ENCODE measurements at regions not wholly inside any gene's neighbourhood (a gene's known extent, or its start where the extent isn't known, plus 50 kb on each side); places are given as distances from the start of the nearest gene placed in this dataset.

DNA sequence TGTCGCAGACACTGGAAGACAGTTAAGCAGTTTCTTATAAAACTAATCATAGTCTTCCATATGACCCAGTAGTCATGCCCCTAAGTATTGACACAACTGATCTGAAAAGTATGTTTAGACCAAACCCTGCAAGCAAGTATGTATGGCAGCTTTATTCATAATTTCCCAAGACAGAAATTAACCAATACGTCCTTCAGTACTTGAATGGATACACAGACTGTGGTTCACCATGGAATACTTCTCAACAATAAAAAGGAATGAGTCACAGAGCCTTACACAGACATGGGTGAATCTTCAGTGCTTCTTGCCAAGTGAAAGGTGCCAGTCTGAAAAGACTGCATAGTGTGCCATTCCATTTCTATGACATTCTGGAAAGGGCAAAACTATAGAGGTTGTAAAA, 50.2 kb upstream of the AKR1E2 start:
- DNase-seq = no peak

DNA sequence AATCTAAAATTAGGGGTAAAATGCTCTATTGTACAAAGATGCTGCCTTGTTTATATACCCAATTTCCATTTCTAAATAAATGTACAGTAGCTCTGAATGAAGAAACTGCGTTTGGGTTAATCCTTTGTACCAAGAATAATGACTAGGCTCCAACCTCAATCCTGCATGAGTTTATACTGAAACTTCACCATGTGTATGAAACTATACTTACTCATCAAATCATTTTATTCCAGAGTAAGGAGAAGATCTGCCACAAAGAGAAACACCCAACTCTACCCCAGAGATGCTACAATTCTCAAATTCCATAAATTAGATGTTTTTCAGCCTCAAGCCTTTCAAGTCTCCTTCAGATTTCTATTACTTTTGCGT, 53.8 kb upstream of the AKR1E2 start:
- DNase-seq = no peak

DNA sequence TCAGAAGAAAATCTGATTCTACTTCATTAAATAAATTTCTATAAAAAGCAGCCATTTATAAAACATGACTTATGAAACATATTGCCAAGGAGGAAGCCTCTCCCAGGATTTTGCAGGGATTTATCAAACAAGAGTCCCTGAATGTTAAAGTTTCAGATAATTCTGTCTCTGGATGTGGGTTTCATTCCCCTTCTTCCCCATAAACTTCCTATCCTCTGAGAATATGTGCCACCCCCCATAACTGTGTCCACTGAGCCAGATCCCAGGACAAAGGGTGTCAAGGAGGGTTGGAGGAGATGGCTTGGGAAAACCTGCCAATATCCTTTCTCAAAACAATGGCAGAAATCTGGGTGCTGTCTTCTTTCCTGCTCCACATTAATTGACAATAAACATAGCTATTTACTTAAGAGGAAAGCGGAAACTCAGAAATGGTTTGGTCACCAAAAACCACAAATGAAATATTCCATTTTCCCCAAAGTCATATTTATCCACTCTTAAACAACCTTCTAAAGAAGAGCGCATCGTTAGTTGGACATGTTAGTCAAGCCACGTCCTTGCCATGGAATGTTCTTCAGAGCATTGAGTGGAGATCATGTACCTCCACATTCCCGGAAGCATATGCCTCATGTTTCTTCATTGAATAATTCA, 54.3 kb upstream of the AKR1E2 start:
- DNase-seq = no peak

DNA sequence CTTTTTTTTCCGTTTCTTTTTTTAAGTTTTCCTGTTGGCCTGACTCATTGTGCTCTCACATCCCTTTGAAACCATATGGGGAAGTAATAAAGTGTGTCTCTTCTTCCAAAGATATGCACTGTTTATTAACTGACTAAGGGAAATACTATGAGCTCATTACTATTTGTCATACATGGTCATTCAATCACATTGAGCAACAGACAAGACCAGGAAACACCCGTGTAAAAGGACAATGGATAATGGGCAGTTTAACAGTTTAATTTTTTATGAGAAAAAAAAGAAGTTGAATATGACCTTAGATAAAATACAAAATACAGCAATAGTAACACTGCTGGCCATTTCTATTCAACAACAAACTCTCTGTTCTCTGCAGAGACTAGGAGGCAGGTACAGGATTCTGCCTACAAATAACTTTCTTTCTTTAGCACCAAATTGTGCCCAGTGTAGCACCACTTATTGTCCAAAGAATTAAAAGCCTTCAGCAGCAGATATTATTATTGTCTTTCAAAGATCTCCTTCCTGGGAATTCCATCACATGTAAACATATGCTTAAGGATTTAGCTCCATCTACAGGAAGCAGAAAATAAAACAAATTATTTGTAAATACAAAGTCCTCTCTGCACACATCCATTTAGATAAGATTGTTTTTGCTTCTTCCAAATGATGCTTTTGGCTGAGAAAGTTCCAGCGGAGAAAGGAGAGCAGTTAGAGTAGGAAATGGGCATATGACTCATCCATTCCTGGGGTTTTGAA, 55.0 kb upstream of the AKR1E2 start:
- DNase-seq = no peak

DNA sequence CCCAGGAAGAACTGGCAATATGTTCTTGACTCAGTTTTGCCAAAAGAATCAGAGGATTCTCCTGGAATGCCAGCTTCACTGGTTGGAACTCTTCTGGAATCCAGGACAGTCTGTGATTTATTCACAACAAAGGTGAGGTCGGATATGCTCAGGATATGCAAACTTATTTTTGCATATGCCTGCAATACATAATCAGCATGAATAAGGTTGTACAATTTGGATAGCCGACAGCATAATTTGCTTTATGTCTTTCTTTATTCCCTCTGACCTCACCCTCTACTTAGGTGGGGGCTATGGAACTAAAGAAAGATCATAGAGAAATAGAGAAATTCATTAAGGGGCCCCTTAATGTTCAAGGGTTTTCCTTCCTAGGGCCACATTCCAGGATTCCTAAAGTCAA, 57.6 kb upstream of the AKR1E2 start:
- no peak for DNase-seq

DNA sequence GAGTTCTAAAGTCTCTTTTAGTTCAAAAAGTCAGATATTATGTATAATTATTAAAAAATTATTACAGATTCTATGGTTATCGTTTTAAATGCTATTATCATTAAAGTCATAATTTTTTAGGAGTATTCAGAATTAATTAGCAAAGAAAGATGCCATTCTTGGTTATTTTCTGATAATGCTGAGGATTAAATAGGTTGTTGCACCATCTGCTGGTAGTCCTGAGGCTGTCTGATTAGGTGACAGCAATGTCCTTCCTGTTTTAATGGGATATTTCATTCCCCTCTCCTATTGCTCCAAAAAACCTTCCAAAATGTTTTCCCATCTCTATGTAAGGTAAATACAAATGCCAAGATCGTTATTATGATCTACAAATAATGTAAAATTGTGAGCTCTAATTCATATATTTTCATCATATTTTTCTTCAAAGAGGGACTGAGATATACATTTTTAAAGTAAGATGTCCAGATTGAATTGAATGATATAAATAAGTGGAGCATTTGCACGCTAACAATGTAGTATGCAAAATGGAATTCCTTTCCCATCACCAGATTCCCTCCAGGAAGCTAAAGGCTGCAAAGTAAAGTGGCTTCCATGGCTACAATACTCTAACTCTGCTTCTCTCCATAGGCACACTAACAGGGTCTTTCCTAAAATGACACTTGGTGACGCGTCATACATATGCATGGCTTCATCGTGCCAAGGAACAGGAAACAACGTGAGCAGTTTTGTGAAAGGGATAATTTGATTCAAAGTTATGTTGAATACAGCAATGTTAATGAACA, 58.8 kb upstream of the AKR1E2 start:
- no peak for DNase-seq

DNA sequence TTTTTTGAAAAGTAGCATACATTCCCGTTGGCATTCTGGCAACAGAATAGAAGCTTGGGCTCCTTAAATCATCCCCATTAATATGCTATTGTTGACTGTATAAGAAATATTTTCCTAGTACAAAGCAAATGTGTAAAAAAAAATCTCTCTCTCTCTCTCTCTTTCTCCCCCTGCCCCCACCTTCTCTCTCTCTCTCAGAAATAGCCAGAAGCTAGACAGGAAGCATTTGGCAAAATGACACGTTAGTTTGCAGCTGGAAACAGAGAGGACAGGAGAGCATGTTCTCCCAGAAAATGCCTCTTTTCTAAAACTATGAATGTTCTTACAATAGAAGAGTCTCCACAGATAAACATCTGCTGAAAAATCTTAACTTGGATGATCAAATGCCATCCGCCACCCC, 59.6 kb upstream of the AKR1E2 start:
- DNase-seq = no peak

DNA sequence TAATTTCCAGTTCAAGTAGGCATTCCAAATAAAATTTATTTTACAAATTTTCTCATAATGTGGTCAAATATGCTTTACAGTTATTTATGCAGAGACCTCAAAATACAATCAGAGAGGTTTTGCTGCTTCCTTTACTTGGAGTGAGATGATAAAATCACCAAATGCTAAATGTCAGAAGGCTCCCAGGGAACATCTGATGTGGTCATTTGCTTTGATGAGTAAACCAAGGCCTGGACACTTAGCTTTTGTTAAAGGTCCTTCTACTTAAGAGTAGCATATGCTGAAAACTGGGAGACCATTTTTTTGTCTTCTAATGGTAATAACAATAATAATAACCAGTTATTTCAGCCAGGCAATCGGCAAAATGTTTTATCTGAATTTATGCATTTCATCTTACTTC, 60.6 kb upstream of the AKR1E2 start:
- no peak for DNase-seq

DNA sequence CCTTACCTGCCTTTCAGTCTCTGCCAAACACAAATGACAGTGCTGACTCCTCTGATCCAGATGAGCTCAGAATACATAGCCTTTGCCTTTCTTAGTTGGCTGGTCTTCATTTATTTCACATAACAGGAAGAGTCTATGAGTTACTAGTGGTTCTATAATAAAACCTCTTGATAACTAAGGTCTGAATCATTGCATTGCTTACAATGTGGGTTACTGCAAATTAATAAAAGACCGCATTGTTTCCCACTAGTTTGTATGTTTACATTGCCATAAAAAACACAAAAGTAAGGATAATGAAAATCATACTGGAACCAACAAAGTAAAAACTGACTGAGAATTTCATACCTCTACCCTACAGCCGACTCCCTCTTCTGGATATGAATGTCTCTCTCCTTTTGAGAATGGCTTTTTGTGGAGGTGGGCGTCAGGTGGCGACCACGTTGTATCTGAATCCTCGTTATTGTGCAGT, 62.0 kb upstream of the AKR1E2 start:
- no peak for DNase-seq

DNA sequence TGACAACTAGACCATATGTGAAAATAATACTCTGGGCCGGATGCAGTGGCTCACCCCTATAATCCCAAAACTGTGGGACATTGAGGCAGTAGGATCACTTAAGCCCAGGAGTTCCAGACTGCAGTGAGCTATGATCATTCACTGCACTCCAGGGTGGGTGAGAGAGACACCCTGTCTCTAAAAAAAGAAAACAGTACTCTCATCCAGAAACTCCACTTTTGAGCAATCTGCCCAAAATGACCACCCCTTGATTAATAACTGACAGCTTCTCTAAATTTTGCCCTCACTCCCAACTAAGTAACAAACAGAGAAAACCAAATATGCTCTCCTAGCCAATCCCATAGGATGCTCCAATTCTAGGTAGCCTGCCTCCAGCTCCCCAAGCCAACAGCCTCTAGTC, 62.5 kb upstream of the AKR1E2 start:
- DNase-seq = no peak

DNA sequence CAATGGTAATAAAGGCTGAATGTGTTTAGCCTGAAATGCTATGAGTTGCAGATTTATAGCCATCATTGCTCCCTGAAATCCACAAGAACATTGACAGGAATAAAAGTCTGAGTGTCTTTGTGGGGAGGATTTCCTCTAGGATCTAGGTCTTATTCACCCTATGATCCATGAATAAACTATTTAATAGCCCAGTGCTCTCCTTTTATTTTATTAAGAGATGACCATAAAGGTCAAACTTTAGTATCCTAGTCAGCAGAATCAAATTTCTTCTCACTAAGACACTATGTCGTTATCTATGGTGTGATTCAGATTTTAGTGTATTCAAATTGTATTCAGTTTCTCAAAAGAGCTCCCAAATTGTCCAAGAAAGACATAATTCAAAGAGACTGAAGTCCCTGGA, 67.8 kb upstream of the AKR1E2 start:
- DNase-seq = no peak

DNA sequence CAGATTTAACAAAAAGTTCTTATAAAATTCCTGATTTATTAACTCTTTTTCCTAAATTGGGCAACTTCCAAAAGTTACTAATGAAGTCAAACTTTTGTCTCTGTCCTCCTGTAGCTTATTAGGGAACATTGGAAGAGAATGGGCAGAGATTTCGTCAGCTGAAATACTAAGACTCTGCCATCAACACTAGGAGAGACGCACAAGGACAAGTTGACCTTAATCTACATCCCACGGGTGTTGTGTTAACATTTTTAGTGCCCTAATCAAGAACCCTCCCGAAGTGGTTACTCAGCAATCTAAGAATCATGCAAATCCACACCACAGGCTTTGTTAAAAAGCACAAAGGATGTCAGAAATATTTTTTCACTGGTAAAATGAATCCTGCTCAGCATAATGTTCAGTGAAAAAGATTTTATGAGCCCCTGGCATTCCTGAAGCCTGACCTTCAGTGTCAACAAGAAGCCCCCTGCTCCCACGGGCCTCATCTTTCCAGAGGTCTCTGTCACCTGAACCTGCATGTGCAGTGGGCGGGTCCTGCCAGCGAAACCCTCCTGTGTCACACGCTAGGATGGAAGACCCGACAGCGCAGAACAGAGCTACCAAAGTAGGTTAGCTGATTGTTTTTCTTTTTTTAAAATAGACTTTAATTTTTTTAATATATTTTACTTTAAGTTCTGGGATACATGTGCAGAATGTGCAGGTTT, 70.6 kb upstream of the AKR1E2 start:
- DNase-seq = no peak

DNA sequence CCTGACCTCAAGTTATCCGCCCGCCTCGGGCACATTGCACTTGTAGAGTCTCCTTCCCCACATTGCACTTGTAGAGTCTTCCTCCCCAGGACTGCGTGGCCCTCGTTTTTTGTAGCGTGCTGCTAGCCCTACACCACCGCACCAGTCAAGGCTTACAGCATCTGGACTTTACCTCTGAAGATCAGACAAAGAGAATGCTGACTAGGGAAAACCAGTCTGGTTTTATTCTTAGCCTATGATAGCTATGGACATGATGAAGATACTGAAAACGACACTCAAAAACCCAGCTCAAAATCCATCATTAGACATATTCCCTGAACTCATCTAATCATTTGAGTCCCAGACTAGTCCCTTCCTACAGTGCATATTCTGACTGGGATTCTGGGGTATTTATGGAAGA, 71.9 kb upstream of the AKR1E2 start:
- DNase-seq = no peak

DNA sequence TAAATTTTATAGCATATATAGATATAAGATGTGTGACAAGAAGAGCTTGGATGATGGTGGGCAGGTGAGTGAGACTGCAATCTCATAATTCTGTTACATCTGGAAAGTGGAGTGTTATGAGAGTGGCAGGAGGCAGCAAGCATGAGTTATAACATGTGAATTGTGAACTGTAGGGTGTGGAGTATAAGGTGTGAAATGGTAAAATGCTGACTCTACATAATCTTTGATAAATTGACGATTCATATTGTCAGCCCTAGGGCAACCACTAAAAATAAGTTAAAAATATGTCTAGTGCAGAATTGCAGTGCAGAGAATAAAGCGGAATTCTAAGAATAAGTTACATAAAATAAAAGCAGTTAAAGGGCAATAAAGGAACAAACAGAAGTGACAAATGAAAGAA, 74.8 kb upstream of the AKR1E2 start:
- no peak for DNase-seq

DNA sequence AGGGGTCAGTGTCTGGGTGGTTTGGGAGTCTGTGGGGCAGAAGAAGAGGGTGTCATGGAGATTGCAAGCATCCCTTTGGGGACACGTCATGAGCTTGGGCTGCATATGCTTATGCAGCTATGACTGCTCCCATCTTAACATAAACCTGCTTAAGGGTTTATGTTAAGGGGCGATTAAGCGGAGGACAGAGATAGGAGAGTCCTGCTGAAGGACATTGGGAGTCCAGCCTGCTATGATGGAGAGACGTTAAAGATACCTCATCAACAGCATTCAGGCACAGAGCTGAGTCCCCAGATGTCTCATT, 76.8 kb upstream of the AKR1E2 start:
- no peak for DNase-seq

DNA sequence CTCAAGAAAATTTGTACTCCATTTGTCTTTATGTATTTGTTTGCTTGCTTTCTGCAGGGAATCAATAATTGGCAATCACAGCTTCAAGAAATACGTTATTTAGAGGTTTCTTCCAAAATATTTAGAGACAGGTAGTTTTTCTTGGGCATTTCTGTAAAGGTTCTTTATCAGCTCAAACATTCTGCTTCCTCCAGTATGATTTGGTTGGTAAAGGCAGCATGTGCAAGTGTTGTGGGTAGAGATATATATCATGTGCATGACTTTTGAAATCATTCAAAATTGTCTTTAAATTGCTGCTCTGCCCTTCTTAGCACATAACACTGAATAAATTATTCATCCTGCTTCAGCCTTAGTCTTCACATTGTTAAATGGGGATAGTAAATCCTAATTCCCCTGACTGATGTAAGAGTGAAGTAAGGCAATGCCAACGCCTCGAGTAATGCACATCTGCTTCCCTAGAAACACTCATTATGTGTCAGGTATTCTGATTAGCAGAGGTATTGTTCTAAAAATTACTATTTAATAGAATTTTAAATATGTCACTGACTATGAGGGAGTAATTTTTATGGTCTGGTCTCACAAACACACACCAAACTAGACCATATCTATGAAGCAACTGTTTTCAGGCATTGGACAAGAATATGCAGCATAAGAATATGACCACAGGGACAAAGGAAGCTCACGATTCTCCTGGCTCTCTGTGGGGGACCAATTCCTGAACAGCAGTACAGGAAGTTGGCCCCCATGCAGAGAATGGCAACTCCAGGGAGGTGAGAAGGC, 77.3 kb upstream of the AKR1E2 start:
- no peak for DNase-seq

DNA sequence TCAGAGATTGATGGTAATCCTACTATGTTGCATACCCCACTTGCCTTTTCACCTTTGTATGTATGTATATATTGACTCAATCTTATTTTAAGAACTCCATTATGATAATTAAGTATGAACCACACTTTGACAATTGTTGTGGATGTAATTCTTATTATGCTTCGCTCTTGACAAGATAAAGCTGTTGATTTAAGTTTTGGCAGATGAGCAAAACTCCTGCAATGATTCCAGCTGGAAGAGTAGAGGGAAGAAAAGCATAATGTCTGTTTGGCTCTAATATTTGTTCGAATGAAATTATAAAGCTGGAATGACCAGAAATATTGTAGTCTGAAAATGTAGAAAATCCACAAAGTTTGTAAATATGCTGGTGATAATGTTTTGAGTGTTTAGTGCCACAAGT, 83.8 kb upstream of the AKR1E2 start:
- no peak for DNase-seq

DNA sequence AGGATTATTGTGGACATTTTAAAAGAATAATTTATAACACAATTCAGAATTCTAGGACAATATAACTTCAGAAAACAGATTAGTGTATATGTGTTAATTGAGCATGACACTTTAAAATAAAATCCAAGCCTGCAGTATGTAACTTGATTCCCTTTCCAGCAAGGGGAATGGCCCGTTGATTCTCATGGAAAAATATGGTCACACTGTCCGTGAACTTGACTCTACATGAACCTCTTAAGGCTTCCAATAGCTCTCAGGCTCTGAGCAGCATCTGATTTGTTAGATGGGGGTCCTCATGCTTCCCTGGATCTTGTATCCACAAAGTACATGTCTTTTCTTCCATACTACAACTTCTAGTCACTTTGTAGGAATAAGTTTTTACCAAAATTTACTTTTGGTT, 85.5 kb upstream of the AKR1E2 start:
- no peak for DNase-seq

DNA sequence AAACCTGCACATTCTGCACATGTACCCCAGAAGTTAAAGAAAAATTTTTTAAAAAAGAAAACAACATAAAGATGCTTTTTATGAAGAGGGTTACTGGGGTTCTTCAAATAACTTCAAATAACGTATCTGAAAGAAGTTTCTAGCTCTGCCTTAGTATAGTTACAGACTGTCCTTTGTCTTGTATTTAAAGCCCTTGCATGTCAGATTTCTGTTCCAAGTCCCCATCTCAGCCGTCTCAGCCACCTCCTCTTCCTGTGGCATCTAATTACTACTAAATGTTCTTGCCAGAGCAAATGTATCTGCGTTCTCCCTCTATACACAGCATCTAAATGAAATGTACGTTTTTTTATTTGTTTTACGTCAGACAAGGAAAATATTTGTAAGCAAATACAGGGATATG, 89.4 kb upstream of the AKR1E2 start:
- no peak for DNase-seq

DNA sequence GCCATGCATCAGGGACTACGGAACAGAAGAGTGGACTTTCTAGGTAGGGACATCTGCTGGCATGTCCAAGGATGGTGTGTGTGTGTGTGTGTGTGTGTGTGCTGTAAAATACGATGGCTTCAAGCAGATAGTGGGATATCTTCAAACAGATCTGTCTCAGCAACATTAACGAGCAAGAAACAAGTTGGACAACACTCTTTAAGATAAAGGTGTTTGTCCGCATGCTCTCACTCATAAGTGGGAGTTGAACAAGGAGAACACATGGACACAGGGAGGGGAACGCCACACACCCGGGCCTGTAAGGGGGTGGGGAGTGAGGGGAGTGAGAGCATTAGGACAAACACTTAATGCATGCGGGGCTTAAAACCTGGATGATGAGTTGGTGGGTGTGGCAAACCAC, 89.8 kb upstream of the AKR1E2 start:
- no peak for DNase-seq

DNA sequence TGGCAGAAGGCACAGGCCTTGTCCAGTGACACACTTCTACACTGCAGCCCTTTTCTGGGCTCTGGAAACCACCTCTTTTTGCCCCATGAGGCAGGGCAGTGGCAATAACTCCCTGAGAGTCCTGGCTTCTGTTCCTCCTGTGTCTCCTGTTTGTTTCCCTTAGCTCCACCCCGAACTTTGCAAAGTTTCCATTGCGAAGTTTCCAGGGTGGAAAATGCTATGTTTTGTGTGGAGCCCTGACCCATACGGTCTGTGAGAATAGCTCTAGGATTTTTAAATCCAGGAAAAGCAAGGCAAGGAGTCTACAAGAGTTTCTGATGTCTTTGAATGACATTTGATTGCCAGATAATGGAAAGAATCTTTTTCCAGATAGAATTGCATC, 92.2 kb upstream of the AKR1E2 start:
- DNase-seq = no peak

DNA sequence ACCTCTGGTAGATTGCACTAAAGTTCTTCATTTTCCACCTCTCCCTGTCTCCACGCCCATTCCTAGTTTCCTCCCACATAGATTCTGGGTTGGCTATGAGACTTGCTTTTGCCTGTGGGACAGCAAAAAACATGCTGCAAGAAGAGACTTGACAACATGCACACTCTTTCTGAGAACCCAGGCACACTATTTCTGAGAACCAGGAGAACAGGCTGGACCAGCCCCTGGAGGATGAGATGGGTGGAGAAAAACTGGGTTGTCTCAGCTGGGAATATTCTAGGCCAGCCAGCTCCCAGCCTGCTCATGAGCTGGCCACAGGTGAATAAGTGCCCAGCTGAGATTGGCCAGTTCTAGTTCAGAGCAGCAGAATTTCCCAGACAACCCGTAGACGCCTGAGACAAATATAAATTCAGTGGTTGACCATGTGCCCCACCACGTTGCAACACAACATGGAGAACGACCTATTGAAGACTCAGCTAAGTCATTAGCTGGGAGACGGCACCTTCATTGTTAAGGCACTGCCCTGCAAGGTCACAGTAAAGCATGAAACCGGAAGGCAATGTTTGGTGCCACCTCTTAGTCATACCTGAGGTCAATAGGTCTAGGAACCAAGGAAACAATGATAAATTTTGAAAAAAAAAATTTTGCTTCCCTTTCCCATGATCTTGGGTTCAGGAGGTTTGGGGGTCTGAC, 92.7 kb upstream of the AKR1E2 start:
- no peak for DNase-seq
